Mucosa of rectum (tissue), 2 donors: ENCODE measurements at regions not wholly inside any gene's neighbourhood (a gene's known extent, or its start where the extent isn't known, plus 50 kb on each side); places are given as distances from the start of the nearest gene placed in this dataset.

Experiments used
- H3K27ac ChIP-seq, 2 donors: one replicate each; pipeline ENCODE4 v1.7.0; 2013; ENCODE audit warnings: inconsistent platforms in 2 of 2, low read depth in 2 of 2, low read length in 2 of 2
- H3K27me3 ChIP-seq, 2 donors: one replicate each; pipeline ENCODE4 v1.7.0; 2013; ENCODE audit warnings: low read length in 2 of 2; ENCODE audit not compliant: control insufficient read depth in 2 of 2, insufficient read depth in 2 of 2
- H3K36me3 ChIP-seq, 2 donors: one replicate each; pipeline ENCODE4 v1.7.0; 2013; ENCODE audit warnings: low read length in 2 of 2; ENCODE audit not compliant: control insufficient read depth in 2 of 2, insufficient read depth in 2 of 2
- H3K4me1 ChIP-seq, 2 donors: one replicate each; pipeline ENCODE4 v1.7.0; 2013; ENCODE audit warnings: low read length in 2 of 2, mild to moderate bottlenecking in 1 of 2; ENCODE audit not compliant: control insufficient read depth in 2 of 2, insufficient read depth in 2 of 2
- H3K4me3 ChIP-seq, 2 donors: one replicate each; pipeline ENCODE4 v1.7.0; 2013; ENCODE audit warnings: low read length in 2 of 2
- H3K9ac ChIP-seq, 2 donors: one replicate each; pipeline ENCODE4 v1.7.0; 2013; ENCODE audit warnings: low read length in 2 of 2, low read depth in 1 of 2, mild to moderate bottlenecking in 1 of 2
- H3K9me3 ChIP-seq, 2 donors: one replicate each; pipeline ENCODE4 v1.7.0; 2013; ENCODE audit warnings: low read length in 2 of 2; ENCODE audit not compliant: control insufficient read depth in 2 of 2
- donor health status: healthy.
- donor health status: Normal muscosa, but diverticular disease.

DNA sequence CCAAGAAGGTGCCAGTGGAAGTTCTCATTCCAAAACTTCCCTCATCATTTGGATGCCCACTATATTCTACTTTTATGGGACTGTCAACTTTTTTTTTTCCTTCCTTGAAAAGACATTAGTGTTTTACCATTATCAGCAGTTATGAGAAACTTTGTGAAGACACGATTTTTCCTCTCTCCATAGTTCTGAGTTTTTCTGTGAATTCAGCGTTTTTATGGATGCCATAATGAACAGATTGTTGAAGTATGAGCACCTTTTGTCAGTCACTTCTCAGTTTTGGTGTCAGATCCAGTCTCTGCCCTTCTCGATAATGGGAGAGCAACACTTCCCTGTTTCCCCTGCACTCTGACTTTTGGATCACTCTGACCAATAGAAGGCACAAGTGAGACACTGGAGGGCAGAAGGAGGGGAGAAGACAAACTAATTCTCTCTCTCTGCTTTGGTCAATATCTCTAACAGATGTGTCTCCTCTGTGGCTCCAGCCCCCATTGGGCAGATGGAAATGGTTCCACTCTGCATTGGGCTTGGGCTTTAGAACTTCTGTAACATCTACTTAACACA lies 53.5 kb upstream of the FN1 start:
- no peaks in the 10 kb centered on the region for H3K4me1 ChIP-seq
- H3K4me3 ChIP-seq = no peak overlapping the region
- H3K9ac ChIP-seq = no peak overlapping the region
- no peaks in the 10 kb centered on the region for H3K27me3 ChIP-seq
- no peaks in the 10 kb centered on the region for H3K9me3 ChIP-seq
- H3K36me3 ChIP-seq = no peaks in the 10 kb centered on the region
- H3K27ac ChIP-seq = no peak overlapping the region

GRCh38 chr2:215487002-215487372 lies 51.1 kb upstream of the FN1 start:
- no peak overlapping the region for H3K27ac ChIP-seq
- H3K9ac ChIP-seq = no peak overlapping the region
- no peak overlapping the region for H3K4me3 ChIP-seq
- no peaks in the 10 kb centered on the region for H3K4me1 ChIP-seq
- no peaks in the 10 kb centered on the region for H3K36me3 ChIP-seq
- H3K9me3 ChIP-seq = no peaks in the 10 kb centered on the region
- no peaks in the 10 kb centered on the region for H3K27me3 ChIP-seq

DNA sequence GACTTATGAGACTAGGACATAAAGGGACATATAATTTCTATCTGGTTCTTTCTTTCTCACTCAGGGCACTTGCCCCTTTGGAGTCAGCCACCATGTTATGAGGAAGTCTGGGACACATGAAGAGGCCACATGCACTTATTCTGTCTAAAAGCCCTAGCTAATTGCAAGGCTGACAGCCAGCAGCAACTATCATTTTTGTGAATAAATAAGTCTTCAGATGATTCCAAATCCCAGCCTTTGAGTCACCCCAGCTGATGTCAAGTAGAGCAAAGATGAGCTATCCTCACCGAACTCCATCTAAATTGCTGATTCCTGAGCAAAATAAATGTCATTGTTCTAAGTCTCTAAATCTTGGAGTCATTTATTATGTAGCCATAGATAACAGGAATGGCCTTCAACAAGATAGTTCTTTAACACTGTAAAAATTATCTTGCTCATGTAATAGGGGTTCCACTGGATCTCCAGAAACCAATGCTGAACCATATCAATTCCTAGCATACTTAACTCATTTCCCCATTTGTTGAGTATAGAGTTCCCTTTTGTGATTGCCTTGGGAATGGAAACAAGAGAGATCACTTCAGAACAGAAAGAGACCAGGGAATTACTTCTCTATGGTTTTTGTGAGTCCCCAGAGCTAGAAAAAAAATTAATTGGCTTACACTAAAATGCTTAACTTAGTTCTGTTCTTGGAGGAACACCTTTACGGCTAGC lies 50.6 kb upstream of the FN1 start:
- Histone ChIP-seq H3K4me1 (no peaks in the 10 kb centered on the region), H3K4me3 (no peak overlapping the region)

More for the DNA sequence above, 50.6 kb upstream of the FN1 start:
- no peaks in the 10 kb centered on the region for H3K27me3 ChIP-seq
- no peaks in the 10 kb centered on the region for H3K9me3 ChIP-seq
- H3K36me3 ChIP-seq = no peaks in the 10 kb centered on the region
- no peak overlapping the region for H3K27ac ChIP-seq
- H3K9ac ChIP-seq = no peak overlapping the region
